ENCODE measurements at regions not wholly inside any gene's neighbourhood (a gene's known extent, or its start where the extent isn't known, plus 50 kb on each side); places are given as distances from the start of the nearest gene placed in this dataset.
"Not testable (repeated sequence)": the region's sequence is repeated elsewhere in the genome, so short reads cannot be mapped to it uniquely, and the experiment has no call there.

DNA sequence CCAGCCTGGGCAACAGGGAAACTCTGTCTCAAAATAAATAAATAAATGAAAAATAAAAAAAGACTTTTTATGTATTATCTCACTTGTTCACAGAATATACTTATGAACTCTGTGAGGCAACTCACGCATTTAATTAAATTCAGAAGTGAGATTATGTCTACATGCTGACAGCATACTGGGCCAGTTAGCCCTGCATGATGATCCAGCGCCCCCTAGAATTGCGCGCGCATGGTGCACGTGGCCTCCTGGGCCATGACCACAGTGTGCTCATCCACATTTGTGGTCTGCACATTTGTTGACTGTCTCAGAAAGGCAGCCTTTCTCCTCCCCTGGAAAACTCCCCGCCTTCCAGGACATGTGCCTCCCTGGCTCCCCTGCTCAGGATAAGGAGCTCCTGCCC lies 64.8 kb upstream of the METTL9 start:
- DNase-seq (ENCODE audit: low spot score): not testable (repeated sequence)

DNA sequence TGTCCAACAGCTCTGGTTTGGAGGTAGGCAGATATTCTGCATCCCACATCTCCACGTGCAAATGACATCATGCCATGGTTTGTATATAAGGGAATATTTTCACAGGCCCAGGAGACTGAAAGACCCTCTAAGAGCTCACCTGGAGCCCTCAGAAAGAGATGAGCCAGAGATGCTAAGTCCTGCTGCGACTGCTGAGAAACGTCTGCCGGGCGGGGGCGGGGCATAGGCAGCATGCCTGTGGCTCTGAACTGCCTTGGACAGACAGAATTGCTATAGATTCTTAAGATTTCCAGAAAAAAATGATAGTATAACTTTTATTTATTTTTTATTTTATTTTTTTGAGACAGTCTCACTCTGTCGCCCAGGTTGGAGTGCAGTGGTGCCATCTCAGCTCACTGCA lies 64.2 kb upstream of the METTL9 start:
- DNase-seq (ENCODE audit: low spot score): not testable (repeated sequence)

GRCh38 chr16:21536740-21537139 lies 62.6 kb upstream of the METTL9 start:
- DNase-seq (ENCODE audit: low spot score): not testable (repeated sequence)

DNA sequence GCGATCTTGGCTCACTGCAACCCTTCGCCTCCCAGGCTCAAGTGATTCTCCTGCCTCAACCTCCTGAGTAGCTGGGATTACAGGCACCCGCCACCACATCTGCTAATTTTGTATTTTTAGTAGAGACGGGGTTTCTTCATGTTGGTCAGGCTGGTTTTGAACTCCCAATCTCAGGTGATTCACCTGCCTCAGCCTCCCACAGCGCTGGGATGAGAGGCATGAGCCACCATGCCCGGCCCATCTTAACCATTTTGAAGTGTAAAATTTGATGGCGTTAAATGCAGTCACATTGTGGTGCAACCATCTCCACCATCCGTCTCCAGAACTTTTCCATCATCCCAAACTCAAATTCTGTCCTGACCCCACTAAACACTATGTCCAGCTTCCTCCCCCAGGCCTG lies 61.8 kb upstream of the METTL9 start:
- not testable (repeated sequence) for DNase-seq (ENCODE audit: low spot score)

- not testable (repeated sequence) for DNase-seq (ENCODE audit: low spot score)
These were observed 60.2 kb upstream of the METTL9 start for GRCh38 chr16:21539107-21539618.

- DNase-seq (ENCODE audit: low spot score): not testable (repeated sequence)
These were observed 58.5 kb upstream of the METTL9 start for GRCh38 chr16:21540770-21541433.

DNA sequence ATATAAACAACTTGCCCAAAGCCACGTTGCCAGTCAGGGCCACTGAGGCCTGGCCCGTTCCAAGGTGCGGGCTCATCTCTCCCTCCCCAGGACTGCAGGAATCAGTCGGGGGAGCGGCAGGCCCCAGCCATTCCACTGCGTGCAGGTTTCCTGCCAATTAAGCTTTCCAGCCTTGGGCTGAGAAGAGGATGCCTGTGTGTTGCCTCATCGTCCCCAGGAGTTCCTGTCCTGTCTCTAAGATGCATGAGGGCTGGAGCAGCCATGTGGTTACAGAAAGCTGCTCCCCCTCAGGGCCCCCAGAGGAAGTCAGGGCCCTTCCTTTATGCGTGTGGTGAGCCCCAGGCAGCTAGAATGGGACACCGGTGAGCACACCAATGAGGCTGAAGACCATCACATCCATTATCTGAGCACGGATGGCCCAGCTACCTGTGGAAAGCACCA lies 57.7 kb upstream of the METTL9 start:
- not testable (repeated sequence) for DNase-seq (ENCODE audit: low spot score)

- DNase-seq (ENCODE audit: low spot score): not testable (repeated sequence)
These were observed 57.3 kb upstream of the METTL9 start for GRCh38 chr16:21542075-21542474.

GRCh38 chr16:21542491-21543124 lies 56.8 kb upstream of the METTL9 start:
- DNase-seq (ENCODE audit: low spot score): not testable (repeated sequence)

DNA sequence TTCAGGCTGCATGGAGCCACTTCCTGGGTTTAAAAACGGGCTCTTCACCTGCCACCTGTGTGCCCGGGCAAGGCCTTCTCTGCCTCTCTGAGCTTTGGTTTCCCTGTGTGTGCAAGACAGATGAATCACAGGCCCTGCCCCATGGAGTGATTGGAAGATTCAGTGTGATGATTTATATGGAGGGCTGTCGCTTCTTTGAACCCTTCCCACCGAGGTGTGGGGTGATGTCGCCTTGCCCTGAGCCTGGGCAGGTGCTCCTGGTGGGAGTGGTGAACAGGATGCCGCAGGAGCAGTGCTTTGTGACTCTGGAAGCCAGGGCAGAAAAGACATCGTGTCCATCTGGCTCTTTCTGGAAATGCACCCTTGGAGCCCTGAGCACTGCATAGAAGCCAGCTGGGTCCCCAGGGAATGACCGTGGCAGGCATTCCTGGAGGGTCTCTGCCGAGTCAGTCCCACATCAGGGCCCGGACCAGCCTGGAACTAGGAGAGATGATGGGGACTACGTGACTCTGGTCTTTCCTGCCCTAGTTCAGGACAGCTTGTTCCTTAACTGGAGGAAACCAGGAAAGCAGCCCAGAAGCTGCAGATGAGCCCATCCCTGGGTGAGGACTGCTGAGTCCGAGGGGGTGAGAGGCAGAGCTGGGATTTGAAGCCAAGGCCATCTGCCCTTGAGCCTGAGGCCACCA lies 56.1 kb upstream of the METTL9 start:
- not testable (repeated sequence) for DNase-seq (ENCODE audit: low spot score)

GRCh38 chr16:21545664-21546326 lies 53.6 kb upstream of the METTL9 start:
- DNase-seq (ENCODE audit: low spot score): not testable (repeated sequence)

- not testable (repeated sequence) for DNase-seq (ENCODE audit: low spot score)
These were observed 50.0 kb upstream of the METTL9 start for GRCh38 chr16:21549396-21549795.
